HG02571 (cell line): ENCODE measurements at regions not wholly inside any gene's neighbourhood (a gene's known extent, or its start where the extent isn't known, plus 50 kb on each side); places are given as distances from the start of the nearest gene placed in this dataset.

ENCODE experiments used
- ATAC-seq: cut with Tn5 transposase; IDR thresholded peaks from one replicate; pipeline ENCODE4 v1.9.1; 2021; ENCODE audit warnings: mild to moderate bottlenecking, moderate library complexity; ENCODE audit not compliant: unreplicated experiment

- ATAC-seq: no peak
Measured at GRCh38 chr7:116145245-116145852, 65.0 kb upstream of the TES start.

GRCh38 chr7:116148108-116148507 is 62.2 kb upstream of the TES start:
- no peak for ATAC-seq

DNA sequence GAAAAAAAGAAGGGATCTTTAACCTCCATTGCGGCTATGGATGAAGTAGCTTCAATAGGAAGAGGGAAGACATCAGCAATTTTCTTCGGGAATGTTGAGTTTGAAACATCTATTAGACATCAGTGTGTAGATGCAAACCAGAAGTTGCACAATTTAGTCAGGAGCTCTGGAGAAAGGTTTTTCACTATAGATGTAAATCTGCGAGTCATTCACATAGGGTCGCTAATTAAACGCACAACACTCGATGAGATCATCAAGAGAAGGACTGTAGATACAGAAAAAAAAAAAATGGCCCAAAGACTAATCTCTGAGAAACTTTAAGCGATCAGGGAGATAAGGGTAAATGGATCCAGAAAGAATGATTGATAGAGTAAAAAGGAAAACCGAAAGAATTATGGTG is 61.7 kb upstream of the TES start:
- no peak for ATAC-seq

GRCh38 chr7:116150588-116150987 is 59.8 kb upstream of the TES start:
- peak; percentile 78 for ATAC-seq

GRCh38 chr7:116152276-116152675 is 58.1 kb upstream of the TES start:
- no peak for ATAC-seq

DNA sequence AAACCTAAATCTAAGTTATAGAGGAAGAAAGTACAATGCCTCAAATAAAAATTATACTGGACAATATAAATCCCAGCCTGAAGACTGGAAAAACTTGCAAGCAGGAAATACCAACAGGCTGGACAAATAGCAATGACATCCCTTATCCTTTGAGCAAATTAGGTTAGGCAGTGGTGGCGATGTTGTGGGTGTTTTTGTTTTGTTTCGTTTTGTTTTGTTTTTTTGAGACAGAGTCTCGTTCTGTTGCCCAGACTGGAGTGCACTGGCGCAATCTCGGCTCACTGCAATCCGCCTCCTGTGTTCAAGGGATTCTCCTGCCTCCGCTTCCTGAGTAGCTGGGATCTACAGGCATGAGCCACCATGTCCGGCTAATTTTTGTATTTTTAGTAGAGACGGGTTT is 57.3 kb upstream of the TES start:
- ATAC-seq: no peak

DNA sequence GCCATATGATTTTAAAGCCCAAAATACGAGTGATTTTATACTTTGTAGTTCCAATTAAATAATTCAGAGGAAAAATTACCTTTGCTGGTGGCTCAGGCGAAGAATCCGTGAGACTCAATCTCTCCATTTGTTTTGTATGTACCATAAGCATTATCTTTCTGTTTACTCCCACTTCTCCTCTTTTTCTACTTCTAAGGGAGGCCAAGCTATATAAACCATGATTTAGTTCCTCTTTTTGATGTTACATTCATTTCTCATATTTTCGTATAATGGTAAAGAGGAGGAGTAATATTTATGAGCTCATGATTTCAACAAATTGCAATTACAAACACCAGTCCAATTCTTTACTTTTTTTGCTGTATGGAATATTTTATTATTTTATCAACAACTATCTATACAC is 50.6 kb upstream of the TES start:
- ATAC-seq: no peak
